ENCODE measurements at regions not wholly inside any gene's neighbourhood (a gene's known extent, or its start where the extent isn't known, plus 50 kb on each side); places are given as distances from the start of the nearest gene placed in this dataset.

DNA sequence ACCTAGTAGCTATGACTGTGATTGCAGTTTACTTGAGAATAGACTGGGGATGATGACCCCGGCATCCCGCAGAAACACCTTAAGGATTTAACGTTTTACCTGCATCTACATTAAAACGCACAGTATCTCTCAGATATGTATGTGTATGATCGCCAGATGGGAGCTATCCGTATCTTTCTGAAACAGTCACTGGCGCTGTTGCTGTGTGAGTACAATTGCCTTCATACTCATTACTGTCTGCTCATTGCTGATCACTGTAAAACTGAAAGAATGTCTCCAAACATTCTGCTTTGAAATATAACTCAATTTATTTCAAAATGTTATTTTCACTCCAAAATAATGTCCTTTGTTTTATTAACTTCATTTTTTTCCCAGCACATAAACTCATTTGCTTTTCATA, 388.9 kb upstream of the AKR1E2 start:
- intact Hi-C loops (cut with DNase I; ENCODE audit: low total_unique reads) = no loop called here
- Histone ChIP-seq H3K27me3 (replicated peaks in 1 of 7) (no peaks in the 10 kb centered on the region), H3K27ac (no peak overlapping the region), H3K4me1 (no peaks in the 10 kb centered on the region), H3K9me3 (peaks cover 0 to 5% (median 2%) of the 10 kb centered on the region in 8 donors), H3K36me3 (no peaks in the 10 kb centered on the region), H3K4me3 (no peak overlapping the region)
- TF ChIP-seq POLR2AphosphoS5 (IDR thresholded peaks at IDR 0.05) (no peak), POLR2A (IDR thresholded peaks at IDR 0.05) (no peak)
- TF ChIP-seq, protein P1, sequence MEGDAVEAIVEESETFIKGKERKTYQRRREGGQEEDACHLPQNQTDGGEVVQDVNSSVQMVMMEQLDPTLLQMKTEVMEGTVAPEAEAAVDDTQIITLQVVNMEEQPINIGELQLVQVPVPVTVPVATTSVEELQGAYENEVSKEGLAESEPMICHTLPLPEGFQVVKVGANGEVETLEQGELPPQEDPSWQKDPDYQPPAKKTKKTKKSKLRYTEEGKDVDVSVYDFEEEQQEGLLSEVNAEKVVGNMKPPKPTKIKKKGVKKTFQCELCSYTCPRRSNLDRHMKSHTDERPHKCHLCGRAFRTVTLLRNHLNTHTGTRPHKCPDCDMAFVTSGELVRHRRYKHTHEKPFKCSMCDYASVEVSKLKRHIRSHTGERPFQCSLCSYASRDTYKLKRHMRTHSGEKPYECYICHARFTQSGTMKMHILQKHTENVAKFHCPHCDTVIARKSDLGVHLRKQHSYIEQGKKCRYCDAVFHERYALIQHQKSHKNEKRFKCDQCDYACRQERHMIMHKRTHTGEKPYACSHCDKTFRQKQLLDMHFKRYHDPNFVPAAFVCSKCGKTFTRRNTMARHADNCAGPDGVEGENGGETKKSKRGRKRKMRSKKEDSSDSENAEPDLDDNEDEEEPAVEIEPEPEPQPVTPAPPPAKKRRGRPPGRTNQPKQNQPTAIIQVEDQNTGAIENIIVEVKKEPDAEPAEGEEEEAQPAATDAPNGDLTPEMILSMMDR (IDR thresholded peaks at IDR 0.05 in 8 of 11, conservative IDR thresholded peaks at IDR 0.05 in 3 of 11) = no peak
- WGBS, 5 donors = 91 to 97% (median 93%) methylated on average over 7 of the region's 7 CpGs
- DNase-seq = no peak

GRCh38 chr10:4436103-4436502, 389.9 kb upstream of the AKR1E2 start:
- intact Hi-C loops (cut with DNase I; ENCODE audit: low total_unique reads) = no loop called here
- Histone ChIP-seq H3K4me1 (no peaks in the 10 kb centered on the region), H3K4me3 (no peak overlapping the region), H3K27ac (no peak overlapping the region), H3K9me3 (no peaks in the 10 kb centered on the region), H3K36me3 (no peaks in the 10 kb centered on the region), H3K27me3 (replicated peaks in 1 of 7) (no peaks in the 10 kb centered on the region)
- no peak for DNase-seq
- TF ChIP-seq, protein P1 (IDR thresholded peaks at IDR 0.05 in 8 of 11, conservative IDR thresholded peaks at IDR 0.05 in 3 of 11) = no peak
- no peak for TF ChIP-seq POLR2A (IDR thresholded peaks at IDR 0.05)
- TF ChIP-seq POLR2AphosphoS5 (IDR thresholded peaks at IDR 0.05) = no peak

DNA sequence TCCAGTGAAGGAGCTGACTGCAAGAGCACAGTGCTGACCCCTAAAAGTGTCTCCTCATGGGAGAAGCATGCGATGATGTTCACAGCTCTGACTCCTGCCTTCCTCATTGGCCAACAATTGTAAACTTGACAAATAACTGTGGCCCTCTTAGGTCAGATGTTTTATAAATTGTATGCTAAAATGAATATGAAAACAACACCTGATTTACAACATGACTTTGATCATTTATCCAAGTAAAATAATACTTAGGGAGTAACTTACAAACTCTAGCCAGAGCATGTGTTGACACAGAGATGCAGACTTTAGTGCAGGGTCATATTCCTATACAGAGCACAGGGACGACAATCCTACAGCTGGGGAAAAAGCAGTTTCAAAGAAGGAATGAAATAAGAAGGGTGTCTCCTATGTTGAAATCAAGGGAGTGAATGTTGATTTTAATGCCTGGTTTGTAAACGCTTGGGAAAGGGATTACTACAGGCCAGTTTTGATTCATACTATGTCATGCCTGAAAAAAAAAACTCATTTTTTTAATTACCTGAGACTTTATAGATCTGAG, 391.4 kb upstream of the AKR1E2 start:
- H3K4me1 ChIP-seq = no peaks in the 10 kb centered on the region
- no peaks in the 10 kb centered on the region for H3K27me3 ChIP-seq (replicated peaks in 1 of 7)
- no peak for DNase-seq
- WGBS, 5 donors = 88 to 97% (median 94%) methylated on average over 3 of the region's 3 CpGs
- no peak overlapping the region for H3K4me3 ChIP-seq
- H3K9me3 ChIP-seq = no peaks in the 10 kb centered on the region
- intact Hi-C loops (cut with DNase I; ENCODE audit: low total_unique reads) = no loop called here
- TF ChIP-seq POLR2A (IDR thresholded peaks at IDR 0.05) (no peak), POLR2AphosphoS5 (IDR thresholded peaks at IDR 0.05) (no peak)
- TF ChIP-seq, protein P1 (IDR thresholded peaks at IDR 0.05 in 8 of 11, conservative IDR thresholded peaks at IDR 0.05 in 3 of 11) = no peak
- no peak overlapping the region for H3K27ac ChIP-seq
- no peaks in the 10 kb centered on the region for H3K36me3 ChIP-seq

DNA sequence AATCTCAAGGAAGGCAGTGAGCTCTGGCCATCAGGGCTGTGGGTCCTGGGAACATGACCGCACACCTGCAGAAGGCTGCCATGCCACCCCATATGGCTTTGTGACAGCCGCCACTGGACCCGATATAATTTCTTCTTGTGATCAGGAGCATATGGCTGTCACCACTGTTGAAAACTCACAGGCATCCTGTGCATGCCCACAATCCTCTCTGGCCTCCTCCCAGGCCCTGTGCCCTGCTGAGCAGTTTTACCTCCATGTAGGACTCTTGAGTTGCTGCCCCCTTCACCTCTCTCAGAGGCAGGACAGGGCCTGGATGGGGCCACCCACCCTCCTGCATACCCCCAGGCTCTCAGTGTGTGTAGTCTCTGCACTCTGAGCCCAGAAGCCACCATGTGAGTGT, 391.9 kb upstream of the AKR1E2 start:
- intact Hi-C loops (cut with DNase I; ENCODE audit: low total_unique reads) = no loop called here
- no peaks in the 10 kb centered on the region for H3K27me3 ChIP-seq (replicated peaks in 1 of 7)
- H3K9me3 ChIP-seq = no peaks in the 10 kb centered on the region
- peak; percentile 46 for DNase-seq
- no peak overlapping the region for H3K4me3 ChIP-seq
- WGBS, 5 donors = 89 to 100% (median 98%) methylated on average over 3 of the region's 3 CpGs
- TF ChIP-seq POLR2A (IDR thresholded peaks at IDR 0.05) (no peak), POLR2AphosphoS5 (IDR thresholded peaks at IDR 0.05) (no peak)
- TF ChIP-seq, protein P1 (IDR thresholded peaks at IDR 0.05 in 8 of 11, conservative IDR thresholded peaks at IDR 0.05 in 3 of 11) = no peak
- no peaks in the 10 kb centered on the region for H3K4me1 ChIP-seq
- H3K36me3 ChIP-seq = no peaks in the 10 kb centered on the region
- no peak overlapping the region for H3K27ac ChIP-seq
